GM21381 (cell line): ENCODE measurements at regions not wholly inside any gene's neighbourhood (a gene's known extent, or its start where the extent isn't known, plus 50 kb on each side); places are given as distances from the start of the nearest gene placed in this dataset.
"Not testable (repeated sequence)": the region's sequence is repeated elsewhere in the genome, so short reads cannot be mapped to it uniquely, and the experiment has no call there.

ENCODE experiments used
- ATAC-seq: cut with Tn5 transposase; IDR thresholded peaks from one replicate; pipeline ENCODE4 v1.9.1; 2021; ENCODE audit warnings: mild to moderate bottlenecking, moderate library complexity; ENCODE audit not compliant: unreplicated experiment

DNA sequence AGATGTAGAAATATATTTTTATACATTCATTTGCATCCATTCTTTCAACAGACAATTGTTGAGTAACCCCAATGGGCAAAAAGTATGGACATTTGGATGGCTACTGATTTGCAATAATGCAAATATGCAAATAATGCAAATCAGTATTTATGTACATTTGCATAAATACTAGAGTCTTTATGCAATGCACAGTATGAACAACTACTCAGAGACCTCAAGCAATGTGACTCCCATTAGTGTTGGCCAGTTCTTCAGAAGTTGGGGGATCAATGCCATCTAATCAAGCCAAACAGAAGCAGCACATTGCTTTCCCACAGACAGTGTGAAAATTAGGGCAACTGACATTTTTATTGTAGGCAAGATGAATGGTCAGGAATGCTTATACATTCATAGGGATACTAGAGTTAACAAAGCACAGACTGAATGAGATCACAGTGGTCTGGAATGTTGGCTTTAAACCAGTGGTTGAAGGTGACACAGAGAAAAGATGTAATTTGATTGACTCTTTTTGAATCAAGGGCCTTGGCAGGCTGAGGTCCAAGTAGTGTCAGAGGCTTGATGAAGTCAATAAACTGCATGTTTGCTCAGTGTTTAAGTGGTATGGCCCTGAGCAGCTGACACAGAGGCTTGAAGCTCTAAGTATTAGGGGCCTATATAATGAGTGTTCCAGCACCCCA, 256.6 kb downstream of the CTH start:
- ATAC-seq: no peak

DNA sequence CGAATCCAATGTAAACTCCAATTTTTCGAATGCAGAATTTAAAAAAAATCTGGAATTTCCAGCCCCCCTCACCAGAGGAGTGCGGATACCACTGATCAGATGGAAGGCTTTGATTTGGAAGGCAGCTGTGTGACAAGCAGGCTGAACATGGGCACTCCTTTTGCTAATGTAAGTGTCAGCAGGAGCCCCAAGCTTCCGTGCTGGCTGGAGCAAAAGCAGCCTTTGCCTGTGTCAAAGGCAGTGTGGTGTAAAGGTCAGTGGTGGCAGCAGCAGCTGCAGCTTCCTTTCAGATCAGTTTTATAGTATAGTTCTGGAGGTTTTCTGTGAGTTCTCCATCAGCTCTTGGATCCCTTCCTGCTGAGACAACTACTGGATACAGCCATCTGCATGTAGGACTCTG, 259.9 kb downstream of the CTH start:
- ATAC-seq: no peak

DNA sequence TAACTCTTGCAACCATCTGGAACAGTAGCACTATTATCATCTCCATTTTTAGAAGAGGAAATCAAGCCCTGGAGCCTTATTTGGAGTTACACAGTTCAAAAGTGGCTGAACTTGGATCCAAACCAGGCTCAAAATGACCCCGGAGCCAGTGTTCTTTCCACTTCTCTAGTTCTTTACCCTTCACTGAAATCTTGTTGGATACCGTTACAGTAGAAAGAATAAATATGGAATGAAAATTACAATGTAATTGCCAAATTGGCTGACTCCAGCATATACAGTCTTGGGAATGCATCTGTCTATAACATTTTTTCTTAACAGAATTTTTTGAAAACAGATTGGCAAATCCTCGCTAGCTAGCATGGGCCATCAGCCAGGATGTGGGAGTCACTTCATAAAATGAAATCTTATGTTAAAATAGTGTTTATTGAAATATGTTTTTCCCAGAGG, 261.4 kb downstream of the CTH start:
- ATAC-seq: no peak

DNA sequence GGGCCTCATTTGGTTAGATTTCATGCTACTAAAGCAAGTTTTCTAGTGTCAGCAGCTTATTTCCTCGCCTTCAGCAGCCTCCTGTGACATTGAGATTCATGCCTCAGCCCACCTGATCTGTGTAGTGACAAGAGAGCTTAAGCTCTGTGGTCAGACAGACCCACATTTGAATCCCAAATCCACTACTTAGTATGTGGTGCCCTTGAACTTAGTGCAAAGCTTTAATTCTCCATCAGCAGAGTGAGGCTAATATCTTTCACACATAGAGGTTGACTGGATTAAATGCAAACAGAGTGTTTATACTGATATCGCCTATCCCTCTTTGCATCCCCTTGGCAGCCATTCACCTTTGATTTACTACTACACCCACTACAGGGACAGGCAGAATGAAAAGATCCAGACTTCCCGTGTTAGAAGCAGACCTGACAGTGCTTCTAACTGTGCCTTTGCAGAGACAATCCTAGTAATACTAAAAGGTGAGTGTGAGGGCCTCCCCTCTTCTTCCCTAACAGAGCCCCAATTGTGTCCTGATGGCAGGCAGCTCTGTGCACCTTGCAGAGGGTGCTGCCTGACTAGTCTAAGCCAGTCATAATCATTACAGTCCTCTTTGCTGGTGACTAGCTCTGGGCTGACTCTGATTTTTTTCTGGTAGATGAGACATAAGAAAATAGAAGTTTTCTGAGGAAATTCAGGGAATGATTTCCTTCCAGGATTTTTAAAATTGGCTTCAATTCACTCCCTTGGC, 264.0 kb downstream of the CTH start:
- no peak for ATAC-seq

DNA sequence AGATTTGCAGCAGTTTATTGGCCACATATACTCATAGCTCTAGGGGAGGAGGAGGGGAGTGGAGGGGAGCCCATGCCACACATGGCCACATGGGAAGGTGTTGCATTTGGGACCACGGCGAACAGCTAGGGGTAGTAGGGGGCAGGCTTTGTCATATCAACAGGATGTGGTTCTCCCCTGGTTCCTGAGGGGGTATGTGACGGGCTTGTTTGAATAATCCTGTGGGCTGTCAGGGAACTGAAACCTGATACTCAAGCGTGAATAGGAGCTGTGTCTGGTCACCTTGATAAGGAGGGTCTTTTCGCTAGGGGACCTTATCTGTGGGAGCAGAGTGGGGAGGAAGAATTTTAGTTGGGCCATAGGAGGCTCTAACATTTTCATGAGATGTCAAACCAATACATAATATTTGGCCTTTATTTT, 264.7 kb downstream of the CTH start:
- peak; percentile 75 for ATAC-seq

GRCh38 chr1:70685300-70686286, 274.5 kb downstream of the CTH start:
- ATAC-seq: peak; percentile 99

DNA sequence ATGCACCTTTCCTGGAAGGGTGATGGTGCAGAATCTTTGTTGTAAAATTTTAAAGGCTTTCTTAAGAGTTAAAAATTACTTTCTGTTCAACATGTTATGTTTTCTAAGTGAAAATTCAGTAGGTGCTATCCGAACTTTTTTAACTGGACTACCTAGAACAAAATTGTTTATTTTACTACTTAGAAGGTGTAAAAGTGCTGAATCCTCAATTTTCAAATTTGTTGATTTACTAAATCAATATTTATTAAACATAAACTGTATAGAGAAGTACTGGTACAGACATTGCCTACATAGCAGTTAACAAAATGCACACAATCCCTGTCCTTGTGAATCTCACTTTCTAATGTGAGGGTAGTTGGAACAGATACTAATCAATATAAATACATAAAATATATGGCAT, 277.5 kb downstream of the CTH start:
- ATAC-seq: no peak

GRCh38 chr1:70706381-70707037, 295.4 kb downstream of the CTH start:
- ATAC-seq: no peak

GRCh38 chr1:70707214-70707613, 296.1 kb downstream of the CTH start:
- no peak for ATAC-seq

GRCh38 chr1:70714149-70714548, 303.1 kb downstream of the CTH start:
- ATAC-seq: no peak

DNA sequence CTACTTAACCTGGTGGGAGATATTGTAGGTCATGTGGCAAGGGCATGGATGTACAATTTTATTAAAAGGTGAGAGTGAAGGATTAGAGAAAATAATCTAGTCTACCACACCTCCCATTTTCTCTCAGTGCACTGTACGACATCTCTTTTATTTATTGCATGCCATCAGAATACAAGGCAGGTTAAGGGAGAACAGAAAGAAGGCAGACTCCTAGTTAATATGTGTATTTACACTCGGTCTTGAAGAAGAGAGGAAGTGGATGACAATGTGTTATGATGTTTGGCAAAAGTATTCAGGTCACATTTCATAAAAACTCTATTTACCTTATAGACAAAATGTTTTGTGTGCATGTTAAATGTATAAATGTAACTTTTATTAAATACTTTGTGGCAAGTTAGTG, 306.1 kb downstream of the CTH start:
- ATAC-seq: no peak

DNA sequence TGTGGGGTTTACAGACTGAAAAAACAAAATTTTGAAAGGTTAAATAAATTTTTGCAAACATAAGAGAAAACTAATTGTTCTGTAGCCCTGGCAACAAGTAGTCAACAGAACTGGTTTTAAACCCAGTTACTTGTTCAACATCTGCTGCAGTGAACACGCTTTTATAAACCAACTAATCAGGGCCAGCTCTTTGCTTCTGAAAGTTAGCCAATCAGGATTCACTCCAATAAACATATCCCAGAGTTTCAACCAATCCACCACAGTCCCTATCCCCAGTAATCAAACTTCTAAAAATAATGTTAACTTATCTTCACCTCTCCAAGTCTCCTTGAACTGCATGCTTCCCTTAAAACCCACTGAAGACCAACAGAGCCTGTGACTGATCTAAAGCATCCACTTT, 306.6 kb downstream of the CTH start:
- no peak for ATAC-seq

- ATAC-seq: no peak
Observed at GRCh38 chr1:70718086-70718630, 307.1 kb downstream of the CTH start.

DNA sequence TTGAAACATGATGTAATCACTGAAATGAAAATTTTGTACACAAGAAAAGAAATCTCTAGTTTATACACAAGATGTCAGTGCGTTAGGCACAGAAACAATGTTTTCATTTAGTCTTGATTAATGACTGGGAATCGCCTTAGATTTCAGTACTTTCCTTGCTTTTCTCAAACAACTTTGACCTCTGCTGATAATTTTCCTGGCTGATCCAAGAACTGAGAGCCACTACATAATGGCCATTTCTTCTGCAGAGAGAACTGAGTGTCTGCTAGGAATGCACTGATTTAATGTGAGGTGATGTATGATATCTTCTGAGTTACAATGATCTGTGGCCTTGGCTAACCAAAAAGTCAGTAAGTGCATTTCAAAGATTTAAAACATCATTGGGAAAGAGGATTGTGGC, 308.1 kb downstream of the CTH start:
- no peak for ATAC-seq

GRCh38 chr1:70720109-70720508, 309.0 kb downstream of the CTH start:
- ATAC-seq: no peak

DNA sequence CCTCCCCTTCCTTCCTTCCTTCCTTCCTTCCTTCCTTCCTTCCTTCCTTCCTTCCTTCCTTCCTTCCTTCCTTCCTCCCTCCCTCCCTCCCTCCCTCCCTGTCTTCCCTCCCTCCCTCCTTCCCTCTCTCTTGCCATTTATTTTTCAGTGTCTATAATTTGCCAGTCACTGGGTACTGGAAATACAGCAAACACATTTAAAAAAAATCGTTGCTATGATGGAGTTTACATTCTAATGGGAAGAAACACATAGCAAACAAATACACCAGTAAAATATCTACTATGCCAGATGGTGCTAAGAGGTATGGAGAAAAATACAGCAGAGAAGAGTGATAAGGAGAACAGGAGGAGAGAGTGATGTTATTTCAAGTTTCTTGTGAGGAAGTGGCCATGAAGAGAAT, 309.5 kb downstream of the CTH start:
- ATAC-seq: no peak

- no peak for ATAC-seq
Observed at GRCh38 chr1:70727886-70728489, 316.9 kb downstream of the CTH start.

DNA sequence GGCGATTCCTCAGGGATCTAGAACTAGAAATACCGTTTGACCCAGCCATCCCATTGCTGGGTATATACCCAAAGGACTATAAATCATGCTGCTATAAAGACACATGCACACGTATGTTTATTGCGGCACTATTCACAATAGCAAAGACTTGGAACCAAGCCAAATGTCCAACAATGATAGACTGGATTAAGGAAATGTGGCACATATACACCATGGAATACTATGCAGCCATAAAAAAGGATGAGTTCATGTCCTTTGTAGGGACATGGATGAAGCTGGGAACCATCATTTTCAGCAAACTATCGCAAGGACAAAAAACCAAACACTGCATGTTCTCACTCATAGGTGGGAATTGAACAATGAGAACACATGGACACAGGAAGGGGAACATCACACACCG, 311.1 kb downstream of the PTGER3 start:
- ATAC-seq: not testable (repeated sequence)

DNA sequence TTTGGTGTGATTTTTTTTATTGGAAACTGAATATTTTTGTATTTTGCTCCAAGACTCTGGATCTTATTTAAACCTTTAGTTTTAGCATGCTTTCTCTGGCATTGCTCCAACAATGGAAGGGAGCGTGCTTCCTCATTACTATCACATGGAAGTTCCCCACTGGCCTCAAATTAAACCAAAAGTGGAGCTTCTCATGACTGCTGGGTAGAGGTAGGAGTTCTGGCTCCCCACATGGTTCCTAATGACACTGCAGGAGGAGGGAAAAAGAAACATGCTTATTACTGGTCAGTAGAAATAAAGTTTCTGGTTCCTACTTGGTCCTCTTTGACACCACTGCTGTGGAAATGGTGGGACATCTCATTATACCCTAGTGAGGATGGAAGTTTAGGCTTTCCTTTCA, 310.5 kb downstream of the PTGER3 start:
- no peak for ATAC-seq

- ATAC-seq: no peak
Observed at GRCh38 chr1:70738624-70739023, 309.0 kb downstream of the PTGER3 start.
